HEK293 (cell line): ENCODE measurements at regions not wholly inside any gene's neighbourhood (a gene's known extent, or its start where the extent isn't known, plus 50 kb on each side); places are given as distances from the start of the nearest gene placed in this dataset.
A peak's percentile ranks its signal among the peaks of the same experiment; 100 is the strongest.

Experiments used
- CTCF ChIA-PET: fragments of 350-600 bp; formaldehyde crosslinking; extraction: SDS; loops from one replicate; lab custom pipeline; 2021; ENCODE audit warnings: antibody characterized with exemption; lab: Yijun Ruan, JAX
- POLR2A ChIA-PET: fragments of 300-600 bp; formaldehyde crosslinking; extraction: SDS; loops from one replicate; lab custom pipeline; 2020; ENCODE audit warnings: antibody characterized with exemption, inconsistent platforms; lab: Yijun Ruan, JAX
- H3K27ac ChIP-seq: fragments of 200-500 bp; sonication (Bioruptor generic); 2 replicates; pipeline ENCODE4 v1.5.1; 2014; ENCODE audit warnings: low read depth, low read length, control low read depth, inconsistent platforms; ENCODE audit errors: extremely low read depth
- H3K36me3 ChIP-seq, 2 experiments: fragments of 200-500 bp in 1 of 2; sonication (Bioruptor generic) in 1 of 2; 1 replicate in 1 of 2; 2 replicates in 1 of 2; pipeline ENCODE4 v1.5.1; 2014 to 2017; ENCODE audit warnings: inconsistent platforms in 2 of 2, low read length in 2 of 2; ENCODE audit not compliant: control insufficient read depth in 2 of 2, insufficient read depth in 1 of 2
- H3K4me1 ChIP-seq: fragments of 200-500 bp; sonication (Bioruptor generic); 2 replicates; pipeline ENCODE4 v1.5.1; 2014; ENCODE audit warnings: mild to moderate bottlenecking, low read length, inconsistent platforms; ENCODE audit not compliant: control insufficient read depth, insufficient read depth
- H3K4me3 ChIP-seq: 2 replicates; pipeline ENCODE4 v1.5.1; 2011; ENCODE audit warnings: low read depth, mild to moderate bottlenecking, control low read depth, low read length, moderate library complexity
- H3K9me3 ChIP-seq: fragments of 200-500 bp; sonication (Bioruptor generic); 2 replicates; pipeline ENCODE4 v1.5.1; 2014; ENCODE audit warnings: low read depth, low read length, inconsistent platforms; ENCODE audit not compliant: control insufficient read depth, insufficient read depth
- BCL11B ChIP-seq: fragments of 450-650 bp; formaldehyde crosslinking; IDR thresholded peaks from 2 replicates; pipeline ENCODE4 v1.5.1; 2016; ENCODE audit warnings: low read depth, missing biosample characterization, missing genetic modification characterization
- GLIS1 ChIP-seq: fragments of 450-650 bp; formaldehyde crosslinking; IDR thresholded peaks from 2 replicates; pipeline ENCODE4 v1.5.1; 2016; ENCODE audit warnings: missing biosample characterization, missing genetic modification characterization
- KLF1 ChIP-seq: fragments of 450-650 bp; formaldehyde crosslinking; IDR thresholded peaks from 2 replicates; pipeline ENCODE4 v1.5.1; 2016; ENCODE audit warnings: missing biosample characterization, missing genetic modification characterization
- KLF9 ChIP-seq: fragments of 450-650 bp; formaldehyde crosslinking; IDR thresholded peaks from 2 replicates; pipeline ENCODE4 v1.5.1; 2016; ENCODE audit warnings: missing biosample characterization, missing genetic modification characterization, low read depth
- MZF1 ChIP-seq: fragments of 450-650 bp; formaldehyde crosslinking; IDR thresholded peaks from 2 replicates; pipeline ENCODE4 v1.5.1; 2017; ENCODE audit warnings: missing biosample characterization, missing genetic modification characterization, borderline replicate concordance
- TCF7L2 ChIP-seq: IDR thresholded peaks from 2 replicates; pipeline ENCODE4 v1.6.1; 2011; ENCODE audit warnings: low read depth, mild to moderate bottlenecking, inconsistent platforms, low read length, moderate library complexity, borderline replicate concordance
- ZBTB8A ChIP-seq: fragments of 450-650 bp; formaldehyde crosslinking; IDR thresholded peaks from 2 replicates; pipeline ENCODE4 v1.5.1; 2016; ENCODE audit warnings: missing biosample characterization, missing genetic modification characterization
- ZEB2 ChIP-seq: fragments of 450-650 bp; formaldehyde crosslinking; IDR thresholded peaks from 2 replicates; pipeline ENCODE4 v1.5.1; 2016; ENCODE audit warnings: missing biosample characterization, missing genetic modification characterization
- ZFP69B ChIP-seq: fragments of 450-650 bp; formaldehyde crosslinking; IDR thresholded peaks from 2 replicates; pipeline ENCODE4 v1.5.1; 2016; ENCODE audit warnings: missing biosample characterization, missing genetic modification characterization
- ZNF112 ChIP-seq: fragments of 450-650 bp; formaldehyde crosslinking; IDR thresholded peaks from 2 replicates; pipeline ENCODE4 v1.5.0; 2017; ENCODE audit warnings: missing biosample characterization, missing genetic modification characterization
- ZNF350 ChIP-seq: fragments of 450-650 bp; formaldehyde crosslinking; IDR thresholded peaks from 2 replicates; pipeline ENCODE4 v1.5.0; 2017; ENCODE audit warnings: missing biosample characterization, mild to moderate bottlenecking, missing genetic modification characterization
- ZNF354C ChIP-seq: fragments of 450-650 bp; formaldehyde crosslinking; IDR thresholded peaks from 2 replicates; pipeline ENCODE4 v1.5.1; 2016; ENCODE audit warnings: missing biosample characterization, missing genetic modification characterization, low read depth, borderline replicate concordance
- ZNF433 ChIP-seq: fragments of 450-650 bp; formaldehyde crosslinking; IDR thresholded peaks from 2 replicates; pipeline ENCODE4 v1.5.1; 2016; ENCODE audit warnings: missing biosample characterization, missing genetic modification characterization, low read depth
- ZNF501 ChIP-seq: fragments of 450-650 bp; formaldehyde crosslinking; IDR thresholded peaks from 2 replicates; pipeline ENCODE4 v1.5.1; 2016; ENCODE audit warnings: missing biosample characterization, missing genetic modification characterization
- ZNF548 ChIP-seq: fragments of 450-650 bp; formaldehyde crosslinking; IDR thresholded peaks from 2 replicates; pipeline ENCODE4 v1.5.1; 2016; ENCODE audit warnings: missing biosample characterization, missing genetic modification characterization
- ZNF596 ChIP-seq: fragments of 450-650 bp; IDR thresholded peaks from 2 replicates; pipeline ENCODE4 v1.5.0; 2018; ENCODE audit warnings: missing biosample characterization, mild to moderate bottlenecking, missing genetic modification characterization, moderate library complexity
- ZNF768 ChIP-seq: fragments of 450-650 bp; formaldehyde crosslinking; IDR thresholded peaks from 2 replicates; pipeline ENCODE4 v1.5.1; 2018; ENCODE audit warnings: missing biosample characterization, mild to moderate bottlenecking, missing genetic modification characterization
- ZNF837 ChIP-seq: fragments of 450-650 bp; formaldehyde crosslinking; IDR thresholded peaks from 2 replicates; pipeline ENCODE4 v1.5.1; 2016; ENCODE audit warnings: missing biosample characterization, missing genetic modification characterization
- TF ChIP-seq, protein P1 (sequence below): fragments of 450-650 bp; formaldehyde crosslinking; IDR thresholded peaks from 2 replicates; pipeline ENCODE4 v1.5.1; 2016; ENCODE audit warnings: missing biosample characterization, missing genetic modification characterization
- TF ChIP-seq, protein P2 (sequence below): fragments of 450-650 bp; formaldehyde crosslinking; IDR thresholded peaks from 2 replicates; pipeline ENCODE4 v1.5.1; 2016; ENCODE audit warnings: missing biosample characterization, missing genetic modification characterization
- TF ChIP-seq, protein P3 (sequence below): fragments of 450-650 bp; formaldehyde crosslinking; conservative IDR thresholded peaks from 2 replicates; pipeline ENCODE4 v1.5.1; 2016; ENCODE audit warnings: low read depth, missing biosample characterization, missing genetic modification characterization
- TF ChIP-seq, protein P4 (sequence below): fragments of 450-650 bp; formaldehyde crosslinking; IDR thresholded peaks from 2 replicates; pipeline ENCODE4 v1.5.1; 2016; ENCODE audit warnings: missing biosample characterization, missing genetic modification characterization

DNA sequence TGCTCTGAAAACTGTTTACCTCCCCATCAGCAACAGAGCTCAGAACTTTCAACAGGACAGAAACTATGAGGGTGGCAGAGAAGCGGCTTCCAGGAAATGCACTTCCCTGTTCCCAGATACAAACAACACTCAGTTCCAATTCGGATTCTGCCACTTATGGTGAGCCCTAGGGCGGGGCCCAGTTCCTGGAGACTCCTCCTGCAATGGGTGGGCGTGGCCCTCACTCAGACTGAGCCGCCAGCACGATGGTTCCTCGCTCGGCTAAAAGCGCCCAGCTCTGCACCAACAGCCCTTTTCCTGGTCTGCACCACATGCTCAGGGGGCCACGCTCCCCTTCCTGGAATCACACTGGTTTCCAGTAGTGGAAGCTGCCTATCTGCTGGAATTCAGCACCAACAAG lies 314.1 kb downstream of the CTTN start:
- H3K9me3 ChIP-seq, result no peaks in the 10 kb centered on the region
- no peak overlapping the region for H3K27ac ChIP-seq
- TF ChIP-seq, protein P1, sequence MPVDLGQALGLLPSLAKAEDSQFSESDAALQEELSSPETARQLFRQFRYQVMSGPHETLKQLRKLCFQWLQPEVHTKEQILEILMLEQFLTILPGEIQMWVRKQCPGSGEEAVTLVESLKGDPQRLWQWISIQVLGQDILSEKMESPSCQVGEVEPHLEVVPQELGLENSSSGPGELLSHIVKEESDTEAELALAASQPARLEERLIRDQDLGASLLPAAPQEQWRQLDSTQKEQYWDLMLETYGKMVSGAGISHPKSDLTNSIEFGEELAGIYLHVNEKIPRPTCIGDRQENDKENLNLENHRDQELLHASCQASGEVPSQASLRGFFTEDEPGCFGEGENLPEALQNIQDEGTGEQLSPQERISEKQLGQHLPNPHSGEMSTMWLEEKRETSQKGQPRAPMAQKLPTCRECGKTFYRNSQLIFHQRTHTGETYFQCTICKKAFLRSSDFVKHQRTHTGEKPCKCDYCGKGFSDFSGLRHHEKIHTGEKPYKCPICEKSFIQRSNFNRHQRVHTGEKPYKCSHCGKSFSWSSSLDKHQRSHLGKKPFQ (tag by site-specific recombination), result no peak
- TF ChIP-seq ZNF501 (tag by site-specific recombination) (no peak), KLF1 (peak; percentile 44; the same call in 1 of the 2 replicates), ZNF768 (tag by site-specific recombination) (no peak), ZNF596 (tag by site-specific recombination) (no peak), ZNF837 (tag by site-specific recombination) (no peak), ZEB2 (no peak), BCL11B (no peak), ZNF112 (tag by site-specific recombination) (no peak), ZBTB8A (no peak), KLF9 (tag by site-specific recombination) (0 out of 2 replicates have a peak, but pooled peaks have one; percentile 34)
- TF ChIP-seq, protein P2, sequence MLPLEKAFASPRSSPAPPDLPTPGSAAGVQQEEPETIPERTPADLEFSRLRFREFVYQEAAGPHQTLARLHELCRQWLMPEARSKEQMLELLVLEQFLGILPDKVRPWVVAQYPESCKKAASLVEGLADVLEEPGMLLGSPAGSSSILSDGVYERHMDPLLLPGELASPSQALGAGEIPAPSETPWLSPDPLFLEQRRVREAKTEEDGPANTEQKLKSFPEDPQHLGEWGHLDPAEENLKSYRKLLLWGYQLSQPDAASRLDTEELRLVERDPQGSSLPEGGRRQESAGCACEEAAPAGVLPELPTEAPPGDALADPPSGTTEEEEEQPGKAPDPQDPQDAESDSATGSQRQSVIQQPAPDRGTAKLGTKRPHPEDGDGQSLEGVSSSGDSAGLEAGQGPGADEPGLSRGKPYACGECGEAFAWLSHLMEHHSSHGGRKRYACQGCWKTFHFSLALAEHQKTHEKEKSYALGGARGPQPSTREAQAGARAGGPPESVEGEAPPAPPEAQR (tag by site-specific recombination), result no peak
- POLR2A ChIA-PET, result no interaction called here
- no peaks in the 10 kb centered on the region for H3K36me3 ChIP-seq
- no peak overlapping the region for H3K4me3 ChIP-seq
- CTCF ChIA-PET, result interaction anchor here (0.5 to 1.4 kb wide), 2 partner anchors 10 to 229 kb away, joined by 3 to 4 read pairs; no protein-coding TSS in a partner anchor
- H3K4me1 ChIP-seq, result no peaks in the 10 kb centered on the region

DNA sequence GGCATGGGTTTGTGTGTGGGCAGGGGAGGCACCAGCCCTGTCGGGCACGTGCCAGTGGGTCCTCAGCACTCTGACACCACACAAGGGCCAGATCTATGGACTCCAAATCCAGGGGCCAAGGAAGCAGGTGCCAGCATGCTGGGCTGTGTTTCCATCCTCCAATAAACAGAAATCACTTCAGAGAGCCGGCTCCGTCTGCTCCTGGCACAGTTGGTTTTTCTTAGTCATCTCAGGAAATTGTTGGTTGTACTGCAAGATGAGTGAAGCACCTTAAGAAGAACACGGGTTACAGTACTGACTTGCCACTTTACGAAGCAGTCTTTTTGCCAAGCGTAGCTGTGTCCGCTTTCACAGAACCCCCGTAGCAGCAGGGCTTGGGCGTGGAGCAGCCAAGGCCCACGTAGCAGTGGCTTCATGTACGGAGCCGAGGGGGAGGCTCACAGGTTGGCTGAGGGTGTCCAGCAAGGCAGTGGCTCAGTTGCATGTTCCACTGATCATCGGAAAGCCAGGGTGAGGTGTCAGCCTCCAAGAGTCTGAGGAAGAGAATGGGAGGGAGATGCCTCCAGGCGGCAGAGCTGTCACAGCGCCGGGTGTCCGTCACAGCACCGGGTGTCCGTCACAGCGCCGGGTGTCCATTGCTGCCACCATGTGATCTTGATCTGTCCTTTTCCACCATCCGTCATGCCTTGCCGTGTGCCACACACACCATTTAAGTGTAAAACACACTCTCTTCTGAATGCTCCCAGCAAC lies 314.9 kb downstream of the CTTN start:
- no peaks in the 10 kb centered on the region for H3K36me3 ChIP-seq
- TF ChIP-seq, protein P3, sequence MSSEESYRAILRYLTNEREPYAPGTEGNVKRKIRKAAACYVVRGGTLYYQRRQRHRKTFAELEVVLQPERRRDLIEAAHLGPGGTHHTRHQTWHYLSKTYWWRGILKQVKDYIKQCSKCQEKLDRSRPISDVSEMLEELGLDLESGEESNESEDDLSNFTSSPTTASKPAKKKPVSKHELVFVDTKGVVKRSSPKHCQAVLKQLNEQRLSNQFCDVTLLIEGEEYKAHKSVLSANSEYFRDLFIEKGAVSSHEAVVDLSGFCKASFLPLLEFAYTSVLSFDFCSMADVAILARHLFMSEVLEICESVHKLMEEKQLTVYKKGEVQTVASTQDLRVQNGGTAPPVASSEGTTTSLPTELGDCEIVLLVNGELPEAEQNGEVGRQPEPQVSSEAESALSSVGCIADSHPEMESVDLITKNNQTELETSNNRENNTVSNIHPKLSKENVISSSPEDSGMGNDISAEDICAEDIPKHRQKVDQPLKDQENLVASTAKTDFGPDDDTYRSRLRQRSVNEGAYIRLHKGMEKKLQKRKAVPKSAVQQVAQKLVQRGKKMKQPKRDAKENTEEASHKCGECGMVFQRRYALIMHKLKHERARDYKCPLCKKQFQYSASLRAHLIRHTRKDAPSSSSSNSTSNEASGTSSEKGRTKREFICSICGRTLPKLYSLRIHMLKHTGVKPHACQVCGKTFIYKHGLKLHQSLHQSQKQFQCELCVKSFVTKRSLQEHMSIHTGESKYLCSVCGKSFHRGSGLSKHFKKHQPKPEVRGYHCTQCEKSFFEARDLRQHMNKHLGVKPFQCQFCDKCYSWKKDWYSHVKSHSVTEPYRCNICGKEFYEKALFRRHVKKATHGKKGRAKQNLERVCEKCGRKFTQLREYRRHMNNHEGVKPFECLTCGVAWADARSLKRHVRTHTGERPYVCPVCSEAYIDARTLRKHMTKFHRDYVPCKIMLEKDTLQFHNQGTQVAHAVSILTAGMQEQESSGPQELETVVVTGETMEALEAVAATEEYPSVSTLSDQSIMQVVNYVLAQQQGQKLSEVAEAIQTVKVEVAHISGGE (tag by site-specific recombination), result no peak
- no peak for TF ChIP-seq MZF1 (tag by site-specific recombination)
- no peak for TF ChIP-seq TCF7L2
- no peak for TF ChIP-seq ZNF596 (tag by site-specific recombination)
- no peak for TF ChIP-seq ZNF548 (tag by site-specific recombination)
- no peak for TF ChIP-seq ZNF433 (tag by site-specific recombination)
- no peak for TF ChIP-seq ZNF350 (tag by site-specific recombination)
- TF ChIP-seq ZBTB8A, result no peak
- no peak for TF ChIP-seq ZNF354C
- TF ChIP-seq GLIS1 (tag by site-specific recombination), result no peak
- TF ChIP-seq, protein P4, sequence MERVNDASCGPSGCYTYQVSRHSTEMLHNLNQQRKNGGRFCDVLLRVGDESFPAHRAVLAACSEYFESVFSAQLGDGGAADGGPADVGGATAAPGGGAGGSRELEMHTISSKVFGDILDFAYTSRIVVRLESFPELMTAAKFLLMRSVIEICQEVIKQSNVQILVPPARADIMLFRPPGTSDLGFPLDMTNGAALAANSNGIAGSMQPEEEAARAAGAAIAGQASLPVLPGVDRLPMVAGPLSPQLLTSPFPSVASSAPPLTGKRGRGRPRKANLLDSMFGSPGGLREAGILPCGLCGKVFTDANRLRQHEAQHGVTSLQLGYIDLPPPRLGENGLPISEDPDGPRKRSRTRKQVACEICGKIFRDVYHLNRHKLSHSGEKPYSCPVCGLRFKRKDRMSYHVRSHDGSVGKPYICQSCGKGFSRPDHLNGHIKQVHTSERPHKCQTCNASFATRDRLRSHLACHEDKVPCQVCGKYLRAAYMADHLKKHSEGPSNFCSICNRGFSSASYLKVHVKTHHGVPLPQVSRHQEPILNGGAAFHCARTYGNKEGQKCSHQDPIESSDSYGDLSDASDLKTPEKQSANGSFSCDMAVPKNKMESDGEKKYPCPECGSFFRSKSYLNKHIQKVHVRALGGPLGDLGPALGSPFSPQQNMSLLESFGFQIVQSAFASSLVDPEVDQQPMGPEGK, result no peak
- TF ChIP-seq ZFP69B (tag by site-specific recombination), result no peak
- TF ChIP-seq, all 188 proteins: peak for 0
- Histone ChIP-seq H3K9me3 (no peaks in the 10 kb centered on the region), H3K4me3 (no peak overlapping the region), H3K27ac (no peak overlapping the region), H3K4me1 (no peaks in the 10 kb centered on the region)
- CTCF ChIA-PET, result no interaction called here
- POLR2A ChIA-PET, result no interaction called here
